AG04450 (cell line): ENCODE measurements at regions not wholly inside any gene's neighbourhood (a gene's known extent, or its start where the extent isn't known, plus 50 kb on each side); places are given as distances from the start of the nearest gene placed in this dataset.

Experiments used
- CTCF ChIA-PET: fragments of 300-600, 350-600 bp; formaldehyde crosslinking; extraction: SDS; loops from one replicate; lab custom pipeline; 2022; ENCODE audit warnings: antibody characterized with exemption, inconsistent platforms; lab: Charles Lee
- POLR2A ChIA-PET: fragments of 350-600 bp; formaldehyde crosslinking; extraction: SDS; loops from one replicate; lab custom pipeline; 2021; ENCODE audit warnings: antibody characterized with exemption, inconsistent platforms; lab: Yijun Ruan, JAX
- DNase-seq: peaks from one replicate; pipeline ENCODE4 v3.0.0-alpha.2; 2011; ENCODE audit warnings: low read depth, low spot score
- H3K27ac ChIP-seq: one replicate; pipeline ENCODE4 v1.5.1; 2012; ENCODE audit warnings: low read depth, low read length, control low read depth
- H3K27me3 ChIP-seq: one replicate; pipeline ENCODE4 v1.6.0; 2012; ENCODE audit warnings: low read length; ENCODE audit not compliant: control insufficient read depth, insufficient read depth
- H3K4me3 ChIP-seq: 2 replicates; pipeline ENCODE4 v1.5.1; 2011; ENCODE audit warnings: mild to moderate bottlenecking, low read depth, low read length, control low read depth
- H3K9me3 ChIP-seq: 2 replicates; pipeline ENCODE4 v1.5.1; 2012; ENCODE audit warnings: low read length; ENCODE audit not compliant: control insufficient read depth, insufficient read depth
- TF ChIP-seq, protein P1 (sequence below): IDR thresholded peaks from 2 replicates; pipeline ENCODE4 v1.5.1; 2011; ENCODE audit warnings: low read depth, low read length, control low read depth, inconsistent platforms

DNA sequence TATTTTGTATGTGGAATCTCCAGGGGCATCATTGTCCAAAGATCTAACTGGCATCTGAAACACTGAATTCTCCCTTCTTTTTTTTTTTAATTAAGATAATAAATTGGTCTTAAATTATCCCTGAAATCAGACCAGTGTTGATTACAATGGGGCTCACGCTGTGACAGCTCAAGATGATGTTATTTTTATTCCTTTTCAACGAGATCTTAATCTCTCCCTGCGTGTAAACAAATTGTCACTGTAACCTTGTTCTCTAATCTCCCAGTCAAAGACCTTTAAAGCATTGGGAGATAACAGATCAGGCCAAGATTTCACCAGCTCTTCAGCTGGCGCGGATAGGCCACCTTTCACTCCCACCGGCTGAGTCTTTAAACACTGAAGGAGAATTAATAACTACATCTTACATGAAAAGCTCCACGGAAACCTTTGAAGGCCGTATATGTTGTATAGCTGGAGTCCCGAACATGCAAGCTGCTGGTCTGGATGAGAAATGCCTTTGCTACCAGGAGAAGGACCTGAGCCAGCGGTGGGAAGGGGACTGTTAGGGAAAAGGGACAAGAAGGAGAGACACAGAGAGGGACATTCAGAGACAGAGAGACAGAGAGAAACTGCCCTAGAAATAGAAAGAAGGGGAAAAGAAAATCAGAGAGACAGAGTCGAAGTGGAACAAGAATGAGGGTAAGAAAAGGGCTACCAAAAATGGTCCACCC is 418.8 kb upstream of the NR2F2 start:
- Histone ChIP-seq H3K9me3 (no peaks in the 10 kb centered on the region), H3K27ac (no peak overlapping the region), H3K27me3 (peaks cover 4% of the 10 kb centered on the region), H3K4me3 (no peak overlapping the region)
- POLR2A ChIA-PET = no interaction called here
- no peak for DNase-seq
- TF ChIP-seq, protein P1, sequence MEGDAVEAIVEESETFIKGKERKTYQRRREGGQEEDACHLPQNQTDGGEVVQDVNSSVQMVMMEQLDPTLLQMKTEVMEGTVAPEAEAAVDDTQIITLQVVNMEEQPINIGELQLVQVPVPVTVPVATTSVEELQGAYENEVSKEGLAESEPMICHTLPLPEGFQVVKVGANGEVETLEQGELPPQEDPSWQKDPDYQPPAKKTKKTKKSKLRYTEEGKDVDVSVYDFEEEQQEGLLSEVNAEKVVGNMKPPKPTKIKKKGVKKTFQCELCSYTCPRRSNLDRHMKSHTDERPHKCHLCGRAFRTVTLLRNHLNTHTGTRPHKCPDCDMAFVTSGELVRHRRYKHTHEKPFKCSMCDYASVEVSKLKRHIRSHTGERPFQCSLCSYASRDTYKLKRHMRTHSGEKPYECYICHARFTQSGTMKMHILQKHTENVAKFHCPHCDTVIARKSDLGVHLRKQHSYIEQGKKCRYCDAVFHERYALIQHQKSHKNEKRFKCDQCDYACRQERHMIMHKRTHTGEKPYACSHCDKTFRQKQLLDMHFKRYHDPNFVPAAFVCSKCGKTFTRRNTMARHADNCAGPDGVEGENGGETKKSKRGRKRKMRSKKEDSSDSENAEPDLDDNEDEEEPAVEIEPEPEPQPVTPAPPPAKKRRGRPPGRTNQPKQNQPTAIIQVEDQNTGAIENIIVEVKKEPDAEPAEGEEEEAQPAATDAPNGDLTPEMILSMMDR = no peak
- CTCF ChIA-PET = interaction anchor here (0.6 to 1.1 kb wide), 2 partner anchors 332 to 415 kb away, joined by 3 to 5 read pairs; no protein-coding TSS in a partner anchor

DNA sequence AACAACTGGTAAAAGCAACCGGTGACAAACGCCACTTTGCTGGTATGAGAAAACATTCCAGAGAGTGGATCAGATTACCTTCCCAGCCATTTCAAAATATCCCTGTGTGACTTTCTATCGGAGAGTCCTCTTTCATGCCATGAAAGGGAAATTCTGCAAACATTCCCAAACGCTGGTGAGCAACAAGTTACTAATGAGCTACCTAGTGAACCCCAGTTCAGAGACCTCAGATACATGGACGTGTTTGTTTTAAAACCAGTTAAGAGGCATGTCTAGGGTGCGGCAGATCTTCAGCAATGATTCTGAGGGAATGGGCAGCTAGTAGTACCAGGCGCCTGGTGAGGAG is 418.2 kb upstream of the NR2F2 start:
- Histone ChIP-seq H3K27me3 (no peaks in the 10 kb centered on the region), H3K27ac (no peak overlapping the region), H3K4me3 (no peak overlapping the region), H3K9me3 (no peaks in the 10 kb centered on the region)
- TF ChIP-seq, protein P1 = no peak
- no peak for DNase-seq
- ChIA-PET POLR2A (no interaction called here), CTCF (no interaction called here)

DNA sequence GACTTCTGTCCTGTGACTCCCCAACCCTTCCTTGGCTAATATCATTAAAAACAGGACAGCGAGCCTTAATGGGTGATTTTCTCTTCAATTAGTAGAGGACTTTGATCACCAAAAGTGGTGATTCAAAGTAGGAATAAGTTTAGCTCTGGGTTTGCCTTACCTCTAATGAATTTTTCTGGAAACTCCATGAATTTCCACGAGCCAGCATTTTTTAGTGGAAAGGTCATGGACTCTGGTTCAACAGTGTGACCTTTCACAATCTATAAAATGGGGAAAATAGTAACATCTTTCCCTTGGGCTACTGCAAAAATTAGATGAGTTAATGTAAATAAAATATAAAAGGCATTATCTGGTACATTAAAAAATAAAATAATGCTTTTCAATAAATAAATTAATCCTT is 417.8 kb upstream of the NR2F2 start:
- TF ChIP-seq, protein P1 = no peak
- Histone ChIP-seq H3K4me3 (no peak overlapping the region), H3K27ac (no peak overlapping the region), H3K9me3 (no peaks in the 10 kb centered on the region), H3K27me3 (no peaks in the 10 kb centered on the region)
- CTCF ChIA-PET = no interaction called here
- POLR2A ChIA-PET = no interaction called here
- DNase-seq = no peak

DNA sequence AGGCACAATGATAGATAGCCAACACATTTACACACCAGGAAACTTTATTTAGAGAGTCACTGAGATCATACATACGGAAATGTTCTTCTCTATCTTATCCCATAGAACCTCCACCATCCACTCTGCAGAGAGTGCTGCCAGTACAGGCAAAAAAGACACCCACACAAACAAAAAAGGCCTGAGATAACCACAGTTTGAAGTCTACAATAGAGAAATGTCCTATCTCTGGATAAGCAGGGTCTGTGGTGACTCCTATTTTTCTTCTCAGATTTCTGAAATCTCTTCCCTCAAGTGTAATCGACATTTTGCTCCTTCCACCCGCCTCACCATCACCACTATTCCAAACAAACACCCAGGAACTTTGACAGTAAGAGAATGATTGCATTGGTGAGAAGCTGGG is 413.9 kb upstream of the NR2F2 start:
- TF ChIP-seq, protein P1 = no peak
- no peaks in the 10 kb centered on the region for H3K27me3 ChIP-seq
- H3K9me3 ChIP-seq = no peaks in the 10 kb centered on the region
- H3K27ac ChIP-seq = no peak overlapping the region
- POLR2A ChIA-PET = no interaction called here
- no peak overlapping the region for H3K4me3 ChIP-seq
- CTCF ChIA-PET = interaction anchor here (0.6 kb wide), 1 partner anchor 64 kb away, joined by 3 read pairs; no protein-coding TSS in a partner anchor
- DNase-seq = no peak

DNA sequence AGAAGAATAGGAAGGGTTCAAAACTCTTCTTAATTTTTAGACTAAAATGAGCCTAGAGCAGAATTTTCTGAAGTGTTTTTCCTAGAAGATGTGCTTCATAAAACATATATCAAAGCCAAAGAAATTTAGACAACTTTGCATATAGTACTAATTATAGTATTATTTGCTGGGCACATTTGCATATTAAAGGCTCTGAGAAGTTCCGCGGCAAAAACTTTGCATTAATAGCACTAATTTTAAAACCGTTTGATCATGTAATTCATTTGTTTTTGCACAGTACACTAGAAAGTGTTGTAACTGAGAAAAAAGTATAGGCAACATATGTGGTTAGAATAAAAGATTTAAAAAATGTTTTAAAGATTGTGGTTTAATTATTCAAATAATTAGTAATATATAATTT is 412.0 kb upstream of the NR2F2 start:
- no peaks in the 10 kb centered on the region for H3K9me3 ChIP-seq
- no peak for DNase-seq
- H3K27ac ChIP-seq = no peak overlapping the region
- ChIA-PET POLR2A (no interaction called here), CTCF (no interaction called here)
- no peak overlapping the region for H3K4me3 ChIP-seq
- H3K27me3 ChIP-seq = no peaks in the 10 kb centered on the region
- TF ChIP-seq, protein P1 = no peak
